Putamen (tissue), 1 donor: ENCODE measurements at regions not wholly inside any gene's neighbourhood (a gene's known extent, or its start where the extent isn't known, plus 50 kb on each side); places are given as distances from the start of the nearest gene placed in this dataset.
"Not testable (repeated sequence)": the region's sequence is repeated elsewhere in the genome, so short reads cannot be mapped to it uniquely, and the experiment has no call there.

ENCODE experiments used
- DNase-seq: peaks from one replicate; pipeline ENCODE4 v3.0.0-alpha.2; 2016; ENCODE audit warnings: low spot score

DNA sequence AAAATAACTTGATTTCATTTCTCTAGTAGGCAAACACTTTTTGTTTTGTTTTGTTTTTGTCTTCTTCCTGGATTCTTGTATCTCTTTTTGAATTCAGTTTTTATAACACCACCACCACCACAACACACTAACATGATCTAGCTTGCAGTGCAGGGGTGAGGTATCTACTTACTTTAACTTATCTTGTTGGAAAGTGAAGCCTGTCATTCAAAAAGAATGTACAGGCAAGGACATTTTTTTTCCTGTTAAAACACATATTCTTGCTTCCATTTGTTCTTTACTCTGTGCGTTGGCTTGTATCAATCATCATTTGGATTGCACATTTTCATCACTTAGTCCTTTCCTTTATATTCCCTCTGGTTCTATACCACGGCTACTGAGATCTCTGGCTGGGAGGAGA is 824.2 kb downstream of the PLCL1 start:
- no peak for DNase-seq

DNA sequence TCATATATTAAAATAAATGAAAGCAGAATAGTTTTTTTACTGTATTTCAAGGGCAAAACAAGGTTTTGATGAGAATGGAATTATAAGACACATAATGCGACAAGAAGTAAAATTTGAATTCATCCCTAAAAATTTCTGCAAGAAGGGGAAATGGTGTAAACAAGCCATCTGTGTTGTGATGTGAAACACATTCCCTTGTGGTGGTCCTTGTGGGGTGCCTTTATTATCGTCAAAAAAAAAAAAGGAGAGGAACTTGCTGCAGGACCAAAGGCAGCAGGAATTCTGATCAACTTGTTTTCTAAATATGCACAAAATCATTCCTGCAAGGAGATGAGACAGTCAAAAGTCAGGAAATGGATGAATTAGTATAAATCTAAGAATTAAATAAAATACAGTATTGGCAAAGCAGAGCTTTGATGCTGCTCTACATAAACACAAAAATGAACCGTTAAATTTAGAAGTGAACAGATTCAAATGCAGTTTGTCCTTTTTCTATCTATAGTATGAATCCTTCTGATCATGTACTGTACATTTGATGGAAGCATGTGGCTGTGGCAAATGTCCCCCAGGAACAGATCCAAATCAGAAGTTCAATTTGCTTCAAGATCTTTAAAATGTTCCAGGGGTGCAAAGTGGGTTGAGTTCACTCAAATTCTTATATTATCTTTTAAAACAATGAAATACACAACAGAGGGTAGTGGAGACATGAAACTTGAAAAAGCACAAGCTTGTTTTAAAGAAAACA is 818.8 kb downstream of the PLCL1 start:
- no peak for DNase-seq

DNA sequence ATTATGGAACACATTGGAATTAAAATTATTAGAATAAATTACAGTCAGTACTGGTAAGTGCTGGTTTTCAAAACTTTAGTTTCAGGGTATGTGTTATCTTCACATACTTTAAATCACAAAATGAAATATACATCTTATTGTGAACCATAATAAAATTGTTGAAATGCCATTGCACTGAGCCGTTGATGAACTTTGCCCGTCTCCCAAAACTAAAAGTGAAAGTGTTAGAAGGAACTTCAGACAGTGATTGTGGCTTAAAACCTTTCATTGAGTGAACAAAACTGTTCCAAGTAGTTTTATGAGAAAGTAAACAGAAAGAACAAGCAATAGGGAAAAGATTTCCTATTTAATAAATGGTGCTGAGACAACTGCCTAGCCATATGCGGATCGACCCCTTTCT is 811.6 kb downstream of the PLCL1 start:
- no peak for DNase-seq

DNA sequence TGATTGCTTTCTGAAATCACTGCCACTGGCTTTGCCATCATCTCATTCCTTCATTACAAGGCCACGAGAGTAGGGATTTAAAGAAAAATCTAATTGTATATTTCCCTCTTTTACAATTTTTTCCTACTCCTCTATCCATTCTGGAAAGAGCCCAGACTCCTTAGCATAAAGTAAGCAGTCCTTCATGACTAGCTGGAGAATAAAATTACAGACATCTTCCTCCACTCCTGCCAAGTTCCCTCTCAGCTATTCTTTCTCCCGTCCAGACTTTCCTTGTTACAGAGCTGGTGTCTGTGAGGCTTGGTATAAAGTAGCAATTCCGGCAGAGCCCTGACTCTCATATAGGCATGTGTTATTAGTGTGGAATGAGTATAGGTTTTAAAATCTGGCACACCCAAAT is 806.8 kb downstream of the PLCL1 start:
- DNase-seq = no peak

DNA sequence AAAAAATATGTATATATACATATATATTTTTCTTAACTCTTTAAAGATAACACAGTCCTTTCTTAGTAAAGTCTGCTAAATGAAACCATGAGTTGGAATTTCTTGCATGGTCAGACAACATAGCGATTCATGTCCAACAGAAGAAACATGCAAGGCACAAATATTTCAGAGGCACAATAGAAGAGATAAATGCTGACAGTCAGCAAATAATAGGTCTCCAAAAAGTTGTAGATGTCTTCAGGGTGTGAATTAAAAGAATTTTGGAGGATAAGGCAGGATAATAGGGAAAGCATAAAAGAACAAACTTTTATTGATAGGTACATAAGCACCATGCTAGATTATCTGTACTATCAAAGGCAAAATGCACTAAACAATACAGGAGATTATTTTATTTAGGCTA is 800.2 kb downstream of the PLCL1 start:
- DNase-seq = no peak

DNA sequence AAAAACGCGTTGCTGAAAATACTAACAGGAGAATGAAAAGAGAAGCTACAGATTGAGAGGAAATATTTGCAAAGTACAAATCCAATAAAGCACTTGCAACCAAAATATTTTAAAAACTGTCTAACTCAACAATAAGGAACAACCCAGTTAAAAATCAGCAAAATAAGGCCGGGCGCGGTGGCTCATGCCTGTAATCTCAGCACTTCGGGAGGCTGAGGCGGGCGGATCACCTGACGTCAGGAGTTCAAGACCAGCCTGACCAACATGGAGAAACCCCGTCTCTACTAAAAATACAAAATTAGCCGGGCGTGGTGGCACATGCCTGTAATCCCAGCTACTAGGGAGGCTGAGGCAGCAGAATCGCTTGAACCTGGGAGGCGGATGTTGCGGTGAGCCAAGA is 798.6 kb downstream of the PLCL1 start:
- not testable (repeated sequence) for DNase-seq

DNA sequence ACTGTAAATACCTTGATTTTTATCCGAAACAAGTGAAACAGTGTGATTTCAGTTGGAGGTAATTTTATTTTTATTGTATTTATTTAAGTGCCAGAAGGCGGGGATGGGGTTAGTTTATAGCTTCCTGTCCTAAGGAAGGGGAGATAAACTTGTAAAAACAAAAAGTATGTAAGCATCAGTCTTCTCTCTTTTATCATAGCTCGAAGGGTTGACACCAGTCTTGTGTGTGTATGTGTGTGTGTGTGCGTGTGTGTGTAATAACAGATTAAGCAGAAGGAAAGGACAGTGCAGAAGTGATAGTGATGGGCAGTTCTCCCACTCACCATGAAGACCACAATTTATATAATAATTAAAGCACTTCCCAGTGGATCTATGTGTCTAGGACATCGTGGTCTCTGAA is 793.3 kb downstream of the PLCL1 start:
- DNase-seq = no peak

DNA sequence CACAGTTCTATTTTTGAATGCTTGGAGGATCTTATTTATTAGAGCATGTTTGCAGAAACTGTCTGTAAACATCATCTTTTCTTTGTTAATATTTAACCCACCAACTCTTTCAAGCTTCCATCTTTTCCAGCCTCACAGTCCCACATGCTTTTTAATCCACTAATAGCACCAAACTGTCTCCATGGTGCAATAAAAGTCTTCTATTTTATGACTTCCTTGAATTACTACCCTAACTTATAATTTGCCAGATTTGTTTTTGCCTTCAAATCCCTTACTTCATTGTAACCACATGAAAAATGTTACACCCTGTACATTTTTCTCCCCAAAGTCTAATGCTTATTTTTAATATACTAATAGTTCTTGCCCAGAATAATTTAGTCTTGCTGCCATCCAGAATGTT is 792.6 kb downstream of the PLCL1 start:
- no peak for DNase-seq

DNA sequence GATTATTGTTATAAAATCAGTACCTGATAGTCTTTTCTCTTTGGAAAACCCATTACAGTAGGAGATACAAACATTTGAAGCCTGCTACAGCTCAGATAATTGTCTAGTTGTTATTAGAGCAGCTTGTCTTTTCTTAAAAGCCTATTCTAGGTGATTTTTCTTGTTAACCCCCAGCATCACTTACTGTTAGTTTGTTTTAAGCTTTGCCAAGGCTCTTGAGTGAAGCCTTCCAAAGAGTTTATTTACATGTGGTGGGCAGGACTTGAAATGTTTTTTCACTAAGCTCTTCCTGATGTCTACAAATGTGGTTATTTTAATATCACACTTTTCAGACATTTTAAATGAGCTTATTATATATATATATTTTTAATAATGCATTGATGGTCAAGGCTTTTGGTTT is 791.3 kb downstream of the PLCL1 start:
- DNase-seq = no peak

DNA sequence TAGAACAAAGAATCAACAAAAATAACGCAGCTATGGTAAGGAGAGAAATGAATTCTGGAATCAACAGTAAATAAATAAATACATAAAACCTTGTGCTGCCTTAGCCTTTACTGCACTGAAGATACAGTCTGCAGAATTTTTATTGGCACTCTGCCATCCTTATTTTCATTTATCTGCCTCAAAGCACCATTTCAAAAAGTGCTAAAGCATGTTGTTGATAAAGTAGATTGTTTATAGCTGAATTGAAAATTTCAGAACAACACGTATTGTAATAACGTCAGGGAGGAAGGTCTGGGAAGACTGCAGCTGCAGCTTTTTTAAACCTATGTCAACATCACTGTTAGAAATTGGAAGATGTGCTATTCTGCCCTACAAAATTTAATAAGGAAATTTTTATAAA is 787.2 kb downstream of the PLCL1 start:
- DNase-seq = no peak

DNA sequence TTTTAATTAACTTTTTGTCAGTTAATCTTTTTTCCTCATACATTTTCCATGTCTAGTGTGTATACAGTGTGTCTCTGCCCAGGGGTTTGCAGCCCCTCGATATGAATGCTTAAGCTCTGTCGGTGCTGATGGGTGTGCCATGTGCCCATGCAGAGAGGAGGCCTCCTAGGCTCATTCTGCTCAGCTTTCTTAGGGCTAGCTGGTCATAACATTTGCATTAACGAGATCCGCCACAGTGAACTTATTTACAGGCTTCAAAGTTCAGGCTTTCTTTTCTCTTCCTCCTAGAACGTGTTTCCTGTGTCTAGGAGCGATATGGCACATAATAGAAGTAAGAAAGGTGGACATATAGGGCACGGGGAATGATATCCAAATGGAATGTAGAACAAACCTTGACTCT is 783.3 kb downstream of the PLCL1 start:
- DNase-seq = no peak

DNA sequence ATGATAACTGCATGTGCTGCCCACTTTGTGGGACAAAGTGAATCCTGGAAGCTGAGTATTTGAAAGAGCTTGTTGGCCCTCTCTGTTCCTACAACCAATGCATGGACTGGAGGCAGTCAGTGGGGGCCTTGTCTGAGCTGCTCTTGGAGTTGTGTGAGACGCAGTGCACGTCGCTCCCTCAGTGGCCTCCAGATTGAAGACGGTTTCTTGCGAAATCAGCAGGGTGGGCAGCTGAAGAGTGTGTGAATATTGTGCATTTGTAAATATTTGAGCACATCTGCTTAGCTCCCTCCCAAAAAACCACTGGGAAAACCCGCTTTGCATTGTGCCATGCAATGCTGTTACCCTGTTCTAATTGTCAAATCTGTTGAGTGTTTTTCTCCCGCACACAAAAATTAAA is 782.8 kb downstream of the PLCL1 start:
- DNase-seq = no peak

DNA sequence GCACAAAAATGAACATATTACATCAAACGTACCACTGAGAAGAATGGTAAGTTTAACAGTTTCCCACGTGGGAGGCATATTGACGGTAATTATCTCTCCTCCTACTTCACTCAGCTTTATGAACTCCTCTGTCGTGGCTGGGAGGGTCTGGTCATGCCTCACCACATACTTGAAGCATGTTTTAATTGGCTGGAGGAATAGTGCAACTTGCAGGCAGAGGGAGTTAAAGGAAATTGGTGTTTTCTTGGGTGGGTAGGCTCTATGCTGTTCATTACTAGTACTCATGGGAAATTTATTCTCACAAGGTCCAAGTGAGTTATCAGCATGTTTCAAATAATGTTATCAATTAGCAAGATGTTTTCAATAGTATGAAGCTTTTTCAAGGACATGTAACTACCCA is 767.0 kb downstream of the PLCL1 start:
- DNase-seq = no peak

DNA sequence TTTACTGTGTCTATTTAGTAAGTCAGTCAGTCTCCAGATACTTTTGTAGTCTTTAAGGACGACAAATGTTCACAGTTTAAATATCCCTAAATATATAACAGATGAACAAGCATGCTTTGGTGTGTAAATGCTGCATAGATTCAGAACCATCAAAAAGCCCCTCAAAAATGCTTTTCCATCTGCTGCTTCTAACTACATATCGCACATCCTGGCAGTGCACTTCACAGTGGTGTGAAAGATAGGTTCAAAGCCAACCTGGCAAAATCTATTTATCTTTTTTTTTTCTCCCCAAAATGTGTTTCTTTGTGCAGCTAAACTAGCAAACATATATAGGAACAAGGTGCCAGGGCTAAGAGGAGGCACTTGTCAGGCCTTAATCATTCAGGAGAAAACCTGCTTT is 753.8 kb downstream of the PLCL1 start:
- no peak for DNase-seq

DNA sequence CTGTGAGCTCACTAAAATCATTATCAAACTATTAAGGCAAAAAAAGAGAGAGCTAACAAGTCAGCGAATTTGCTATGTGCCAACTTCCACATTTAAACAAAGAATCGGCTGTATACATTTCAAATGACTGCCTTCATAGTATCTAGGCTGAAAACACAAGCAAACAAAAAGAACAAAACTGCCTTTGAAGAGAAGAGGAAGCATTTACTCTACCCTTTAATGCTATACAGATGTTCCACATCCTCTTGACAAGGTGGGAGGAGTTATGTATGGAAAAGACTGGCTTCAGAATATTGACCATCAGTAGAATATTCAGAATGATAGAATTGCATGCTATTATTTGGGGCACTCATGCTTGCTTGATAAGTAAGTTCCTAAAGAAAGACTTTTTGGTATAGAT is 741.7 kb downstream of the PLCL1 start:
- DNase-seq = no peak

DNA sequence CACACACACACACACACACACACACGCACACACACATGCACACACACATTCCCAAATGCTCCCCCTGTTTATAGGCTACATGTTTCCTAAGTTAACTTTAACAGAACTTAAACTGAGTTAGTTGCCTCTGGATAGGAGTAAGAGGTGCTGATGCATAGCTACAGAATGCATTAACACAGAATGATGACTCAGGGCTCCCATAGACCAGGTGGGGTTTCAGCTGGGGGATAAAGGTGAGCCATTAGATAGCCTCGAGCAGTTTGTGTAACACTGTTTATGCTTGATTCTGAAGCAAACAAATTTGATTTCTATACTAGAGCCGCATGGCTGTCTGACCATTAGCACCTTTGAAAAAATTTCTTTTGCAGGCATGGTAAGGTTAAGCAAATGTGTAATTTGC is 741.0 kb downstream of the PLCL1 start:
- DNase-seq = no peak

DNA sequence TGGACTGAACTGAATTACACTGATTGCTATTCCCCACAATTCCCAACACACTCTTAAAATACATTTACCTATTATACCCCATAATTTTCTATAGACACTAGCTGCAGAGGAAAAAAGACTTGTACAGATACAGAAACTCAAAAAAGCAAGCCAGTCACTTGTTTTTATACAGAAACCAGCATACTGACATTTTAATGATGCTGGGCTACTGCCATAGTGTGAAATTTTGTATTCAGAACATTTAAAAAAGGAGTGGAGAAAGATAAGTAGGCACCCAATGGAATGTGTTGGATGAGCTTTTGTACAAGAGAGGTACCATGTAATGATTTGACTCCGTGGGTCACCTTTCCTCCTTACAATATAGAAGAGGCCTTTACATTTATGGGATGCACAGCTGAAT is 740.1 kb downstream of the PLCL1 start:
- DNase-seq = no peak

DNA sequence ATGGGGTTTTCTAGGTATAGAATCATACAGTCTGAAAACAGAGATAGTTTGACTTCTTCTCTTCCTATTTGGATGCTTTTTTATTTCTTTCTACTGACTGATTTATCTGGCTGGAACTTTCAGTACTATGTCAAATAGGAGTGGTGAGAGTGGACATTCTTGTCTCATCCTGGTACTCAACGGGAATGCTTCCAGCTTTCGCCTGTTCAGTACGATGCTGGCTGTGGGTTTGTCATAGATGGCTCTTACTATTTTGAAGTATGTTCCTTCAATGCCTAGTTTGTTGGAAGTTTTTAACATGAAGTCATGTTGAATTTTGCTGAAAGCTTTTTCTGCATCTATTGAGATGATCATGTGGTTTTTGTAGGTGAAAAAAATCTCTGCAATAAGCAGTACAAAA is 730.4 kb downstream of the PLCL1 start:
- no peak for DNase-seq

DNA sequence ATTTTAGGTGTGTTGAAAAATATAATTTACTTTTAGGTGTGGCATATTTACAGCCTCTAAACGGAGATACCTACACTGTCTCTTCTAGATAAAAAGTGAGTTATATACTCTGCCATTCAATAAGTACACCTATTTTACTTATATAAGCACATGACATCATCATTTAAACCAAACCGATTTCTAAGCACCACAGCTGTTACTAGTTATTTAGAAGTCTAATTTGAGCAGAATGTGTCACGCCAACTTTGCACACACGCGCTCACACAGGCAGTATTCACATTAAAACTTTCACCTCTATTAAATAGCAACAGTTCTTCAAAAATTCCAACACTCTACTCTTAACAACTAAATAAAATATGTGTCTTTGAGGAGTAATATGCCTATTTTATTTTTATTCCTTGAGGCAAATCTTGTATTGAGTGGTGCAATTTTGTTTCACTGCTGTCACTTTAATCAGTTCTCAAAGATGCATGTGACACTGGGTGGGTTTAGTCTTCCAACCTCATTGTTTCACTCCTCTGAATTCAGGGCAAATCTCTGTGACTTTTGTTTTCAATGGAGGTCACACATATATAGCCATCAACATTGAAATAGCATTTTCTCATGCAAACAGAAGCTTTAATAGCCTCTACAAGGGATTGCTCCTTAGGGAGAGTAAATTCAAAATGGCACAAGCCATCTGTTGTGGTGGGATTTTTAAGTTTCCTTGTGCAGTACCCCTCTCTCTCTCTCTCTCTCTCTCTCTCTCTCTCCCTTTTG is 721.0 kb downstream of the PLCL1 start:
- DNase-seq = no peak

DNA sequence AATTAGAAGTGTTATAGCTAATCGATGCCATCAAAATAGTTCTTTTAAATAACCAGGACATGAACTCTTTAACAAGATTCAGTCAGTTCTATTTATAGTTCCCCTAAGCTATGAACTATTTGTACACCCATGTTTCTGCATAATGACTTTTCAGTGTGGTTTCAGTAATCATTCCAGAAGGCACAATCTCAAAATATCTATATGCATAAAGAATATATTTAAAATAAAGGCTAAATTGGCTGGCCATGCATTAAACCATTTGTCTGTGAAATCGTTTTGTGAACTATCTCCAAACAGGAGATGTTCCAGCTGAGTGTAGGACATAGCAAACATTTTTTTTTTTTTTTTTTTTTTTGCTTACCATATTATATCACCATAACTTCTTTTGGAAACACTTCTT is 719.3 kb downstream of the PLCL1 start:
- no peak for DNase-seq

DNA sequence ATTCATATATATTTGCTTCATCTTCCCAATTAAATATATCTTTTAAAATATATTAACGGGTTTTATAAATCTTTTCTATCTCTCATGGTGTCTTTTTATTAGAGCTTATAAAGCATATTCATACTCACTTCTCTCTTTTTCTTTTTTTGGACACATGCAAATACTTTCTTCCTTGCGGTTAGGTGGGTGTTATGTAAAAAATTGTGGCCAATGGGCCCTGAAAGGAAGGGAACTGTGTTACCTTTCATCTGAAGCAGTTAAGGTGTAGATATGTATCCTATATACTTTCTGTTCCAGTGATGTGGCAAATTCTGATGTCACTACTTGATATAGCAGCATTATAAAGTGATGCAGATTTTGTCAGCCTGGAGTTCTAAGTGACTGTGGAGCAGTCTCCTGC is 714.5 kb downstream of the PLCL1 start:
- DNase-seq = no peak

DNA sequence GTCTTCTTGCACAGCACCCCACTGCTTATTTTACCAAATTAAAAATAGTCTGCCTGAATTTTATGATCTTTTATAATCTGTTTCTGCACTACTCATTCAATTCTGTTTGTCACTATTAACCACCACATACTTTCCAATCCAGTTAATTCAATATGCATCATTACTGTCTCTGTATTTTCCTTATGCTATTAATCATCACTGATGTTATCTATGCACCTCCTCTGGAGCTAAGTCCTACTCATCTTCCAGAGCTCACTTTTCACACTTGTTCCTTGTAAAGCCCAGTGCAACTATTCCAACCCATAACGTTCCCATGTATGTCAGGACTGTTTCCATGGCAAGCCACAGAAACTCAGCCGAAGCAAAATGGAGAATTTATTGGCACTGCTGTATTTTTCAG is 713.6 kb downstream of the PLCL1 start:
- DNase-seq = no peak

DNA sequence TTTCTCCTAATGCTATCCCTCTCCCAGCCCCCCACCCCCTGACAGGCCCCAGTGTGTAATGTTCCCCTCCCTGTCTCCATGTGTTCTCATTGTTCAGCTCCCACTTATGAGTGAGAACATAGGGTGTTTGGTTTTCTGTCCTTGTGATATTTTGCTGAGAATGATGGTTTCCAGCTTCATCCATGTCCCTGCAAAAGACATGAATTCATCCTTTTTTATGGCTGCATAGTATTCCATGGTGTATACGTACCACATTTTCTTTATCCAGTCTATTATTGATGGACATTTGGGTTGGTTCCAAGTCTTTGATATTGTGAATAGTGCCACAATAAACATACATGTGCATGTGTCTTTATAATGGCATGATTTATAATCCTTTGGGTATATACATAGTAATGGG is 704.2 kb downstream of the PLCL1 start:
- DNase-seq = not testable (repeated sequence)

DNA sequence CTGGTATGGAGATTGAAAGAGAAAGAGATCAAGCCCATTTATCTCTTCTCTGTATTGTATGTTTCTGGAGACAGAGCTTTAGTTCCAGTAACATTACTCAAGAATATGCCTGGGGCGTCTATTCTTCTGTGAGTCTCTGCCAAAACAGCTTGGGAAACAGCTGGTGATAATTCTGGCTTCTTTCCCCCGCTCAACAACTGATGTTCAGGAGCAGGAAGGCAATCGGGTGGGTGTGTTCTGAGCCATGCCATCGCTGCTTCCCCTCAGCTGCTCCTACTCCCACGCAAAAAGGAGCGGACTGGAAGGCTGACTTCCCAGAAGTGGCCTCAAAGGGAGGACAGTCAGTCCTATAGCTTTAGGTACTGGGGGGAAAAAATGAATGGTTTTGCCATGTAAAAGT is 695.1 kb downstream of the PLCL1 start:
- no peak for DNase-seq
